C4-2B (cell line): ENCODE measurements at regions not wholly inside any gene's neighbourhood (a gene's known extent, or its start where the extent isn't known, plus 50 kb on each side); places are given as distances from the start of the nearest gene placed in this dataset.

Source experiments
- CTCF ChIP-seq: fragments of 450-650 bp; conservative IDR thresholded peaks from 2 replicates; pipeline ENCODE4 v1.5.1; 2017; ENCODE audit warnings: mild to moderate bottlenecking
- ZFX ChIP-seq: fragments of 450-650 bp; IDR thresholded peaks from 2 replicates; pipeline ENCODE4 v1.6.1; 2017

- TF ChIP-seq CTCF (no peak), ZFX (no peak)
Measured at GRCh38 chr13:44224450-44225149, 149.0 kb upstream of the SERP2 start.
